ENCODE measurements at regions not wholly inside any gene's neighbourhood (a gene's known extent, or its start where the extent isn't known, plus 50 kb on each side); places are given as distances from the start of the nearest gene placed in this dataset.
"Not testable (repeated sequence)": the region's sequence is repeated elsewhere in the genome, so short reads cannot be mapped to it uniquely, and the experiment has no call there.

- no peak for DNase-seq (ENCODE audit: low spot score)
Measured at GRCh38 chr2:167369083-167369482, 480.8 kb downstream of the XIRP2 start.

GRCh38 chr2:167368371-167368770 is 480.1 kb downstream of the XIRP2 start:
- DNase-seq (ENCODE audit: low spot score): no peak

- DNase-seq (ENCODE audit: low spot score): no peak
Measured at GRCh38 chr2:167365216-167365615, 476.9 kb downstream of the XIRP2 start.

- no peak for DNase-seq (ENCODE audit: low spot score)
Measured at GRCh38 chr2:167361426-167361825, 473.1 kb downstream of the XIRP2 start.

GRCh38 chr2:167355821-167356220 is 467.5 kb downstream of the XIRP2 start:
- no peak for DNase-seq (ENCODE audit: low spot score)

- no peak for DNase-seq (ENCODE audit: low spot score)
Measured at GRCh38 chr2:167353605-167354280, 465.5 kb downstream of the XIRP2 start.

GRCh38 chr2:167345559-167345958 is 457.3 kb downstream of the XIRP2 start:
- no peak for DNase-seq (ENCODE audit: low spot score)

GRCh38 chr2:167342769-167343168 is 454.5 kb downstream of the XIRP2 start:
- no peak for DNase-seq (ENCODE audit: low spot score)

GRCh38 chr2:167340322-167340721 is 452.0 kb downstream of the XIRP2 start:
- DNase-seq (ENCODE audit: low spot score): no peak

GRCh38 chr2:167336213-167336612 is 447.9 kb downstream of the XIRP2 start:
- no peak for DNase-seq (ENCODE audit: low spot score)

GRCh38 chr2:167335541-167335992 is 447.3 kb downstream of the XIRP2 start:
- no peak for DNase-seq (ENCODE audit: low spot score)

GRCh38 chr2:167334146-167334742 is 446.0 kb downstream of the XIRP2 start:
- DNase-seq (ENCODE audit: low spot score): no peak

GRCh38 chr2:167333245-167333644 is 445.0 kb downstream of the XIRP2 start:
- peak; percentile 45 for DNase-seq (ENCODE audit: low spot score)

GRCh38 chr2:167332358-167332757 is 444.1 kb downstream of the XIRP2 start:
- DNase-seq (ENCODE audit: low spot score): no peak

GRCh38 chr2:167331636-167332232 is 443.5 kb downstream of the XIRP2 start:
- DNase-seq (ENCODE audit: low spot score): peak; percentile 29

GRCh38 chr2:167328808-167329207 is 440.5 kb downstream of the XIRP2 start:
- DNase-seq (ENCODE audit: low spot score): not testable (repeated sequence)

GRCh38 chr2:167322795-167323194 is 434.5 kb downstream of the XIRP2 start:
- no peak for DNase-seq (ENCODE audit: low spot score)

GRCh38 chr2:167318581-167318980 is 430.3 kb downstream of the XIRP2 start:
- DNase-seq (ENCODE audit: low spot score): no peak

GRCh38 chr2:167310442-167310841 is 422.2 kb downstream of the XIRP2 start:
- DNase-seq (ENCODE audit: low spot score): no peak

Data from SK-N-DZ (cell line).